HepG2 (cell line): ENCODE measurements at regions not wholly inside any gene's neighbourhood (a gene's known extent, or its start where the extent isn't known, plus 50 kb on each side); places are given as distances from the start of the nearest gene placed in this dataset.

Source experiments
- EP300 ChIP-seq, 3 experiments: sonication (generic) in 1 of 3; formaldehyde crosslinking in 1 of 3; IDR thresholded peaks; 2 replicates each; pipeline versions ENCODE4 v1.5.1 to v1.6.1; 2011 to 2020; ENCODE audit warnings: low read depth in 2 of 3, low read length in 2 of 3, borderline replicate concordance in 1 of 3, improper control_type of control experiment in 1 of 3, mild to moderate bottlenecking in 1 of 3, missing genetic modification reagents in 1 of 3, moderate library complexity in 1 of 3
- POLR2AphosphoS2 ChIP-seq: IDR thresholded peaks from 2 replicates; pipeline ENCODE4 v1.6.1; 2011; ENCODE audit warnings: low read depth, low read length, improper control_type of control experiment
- RFX5 ChIP-seq: IDR thresholded peaks from 2 replicates; pipeline ENCODE4 v1.6.1; 2011; ENCODE audit warnings: low read depth, low read length, improper control_type of control experiment
- SMC3 ChIP-seq: IDR thresholded peaks from 2 replicates; pipeline ENCODE4 v1.6.1; 2011; ENCODE audit warnings: low read length, improper control_type of control experiment
- ZC3H4 ChIP-seq: sonication (generic); formaldehyde crosslinking; IDR thresholded peaks from 2 replicates; pipeline ENCODE4 v1.4.0; 2020; ENCODE audit warnings: missing genetic modification reagents, borderline replicate concordance
- ZNF292 ChIP-seq: sonication (generic); formaldehyde crosslinking; IDR thresholded peaks from 2 replicates; pipeline ENCODE4 v1.8.1; 2022; ENCODE audit warnings: mild to moderate bottlenecking, low read depth, missing genetic modification reagents, borderline replicate concordance

DNA sequence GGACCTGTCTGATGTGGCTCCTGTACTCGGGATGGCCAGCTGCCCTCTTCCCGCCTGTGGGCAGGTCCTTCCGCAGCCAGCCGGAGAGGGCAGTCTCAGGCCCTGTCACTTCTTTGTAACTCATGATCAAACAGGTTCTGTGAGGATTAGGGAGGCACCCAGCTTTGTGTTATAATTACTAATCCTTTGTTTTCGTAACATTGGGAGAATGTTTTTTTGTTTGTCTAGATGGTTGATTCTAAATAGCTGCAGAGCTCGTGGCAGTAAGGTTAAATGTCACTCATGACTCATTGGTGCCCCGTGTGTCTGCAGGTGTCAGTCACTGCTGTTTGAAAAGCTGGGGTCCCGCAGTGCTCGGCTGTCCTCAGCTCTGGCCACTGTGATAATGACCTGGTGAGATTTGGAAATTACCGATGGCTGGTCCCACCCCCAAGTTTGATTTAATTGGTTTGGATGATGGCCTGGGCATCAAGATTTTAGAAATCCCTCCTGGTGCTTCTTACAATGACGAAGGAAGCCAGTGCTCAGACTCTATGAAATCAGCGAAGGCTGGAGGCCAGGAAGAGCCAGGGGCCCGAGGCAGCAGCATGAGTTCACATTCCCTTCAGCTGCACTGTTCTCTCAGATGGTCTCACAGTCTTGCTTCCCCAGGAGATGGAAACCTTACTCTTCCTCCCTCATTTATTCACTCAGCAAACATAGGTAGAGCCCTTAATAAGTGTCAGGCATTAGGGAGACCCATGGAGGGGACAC, 172.8 kb downstream of the VAPA start:
- TF ChIP-seq SMC3 = no peak
- no peak for TF ChIP-seq RFX5
- TF ChIP-seq EP300 (IDR thresholded peaks at IDR 0.05; ENCODE audit: low read depth in 2 of 2, low read length in 2 of 2) = no peak
- TF ChIP-seq EP300 (CRISPR knock-in tag; IDR thresholded peaks at IDR 0.05; ENCODE audit: borderline replicate concordance) = no peak
- no peak for TF ChIP-seq POLR2AphosphoS2
- TF ChIP-seq ZC3H4 (CRISPR knock-in tag) = no peak
- TF ChIP-seq ZNF292 (CRISPR knock-in tag) = no peak
